GM21515 (cell line): ENCODE measurements at regions not wholly inside any gene's neighbourhood (a gene's known extent, or its start where the extent isn't known, plus 50 kb on each side); places are given as distances from the start of the nearest gene placed in this dataset.
"Not testable (repeated sequence)": the region's sequence is repeated elsewhere in the genome, so short reads cannot be mapped to it uniquely, and the experiment has no call there.

Experiments
- ATAC-seq: cut with Tn5 transposase; IDR thresholded peaks from one replicate; pipeline ENCODE4 v1.9.1; 2021; ENCODE audit not compliant: unreplicated experiment

- no peak for ATAC-seq
Observed at GRCh38 chr9:74073897-74074296, 423.2 kb upstream of the RORB start.

- no peak for ATAC-seq
Observed at GRCh38 chr9:74078647-74079046, 418.5 kb upstream of the RORB start.

- not testable (repeated sequence) for ATAC-seq
Observed at GRCh38 chr9:74080652-74081051, 416.5 kb upstream of the RORB start.

GRCh38 chr9:74083681-74084433 is 413.3 kb upstream of the RORB start:
- no peak for ATAC-seq

- ATAC-seq, result not testable (repeated sequence)
Observed at GRCh38 chr9:74085384-74086037, 411.6 kb upstream of the RORB start.

GRCh38 chr9:74090921-74091320 is 406.2 kb upstream of the RORB start:
- ATAC-seq, result not testable (repeated sequence)

- no peak for ATAC-seq
Observed at GRCh38 chr9:74092491-74092834, 404.7 kb upstream of the RORB start.

- ATAC-seq, result not testable (repeated sequence)
Observed at GRCh38 chr9:74094037-74094436, 403.1 kb upstream of the RORB start.

GRCh38 chr9:74094766-74095165 is 402.4 kb upstream of the RORB start:
- ATAC-seq, result no peak

GRCh38 chr9:74095925-74096324 is 401.2 kb upstream of the RORB start:
- ATAC-seq, result no peak

- ATAC-seq, result no peak
Observed at GRCh38 chr9:74096420-74096819, 400.7 kb upstream of the RORB start.

- no peak for ATAC-seq
Observed at GRCh38 chr9:74100042-74100441, 397.1 kb upstream of the RORB start.

- ATAC-seq, result not testable (repeated sequence)
Observed at GRCh38 chr9:74102148-74102547, 395.0 kb upstream of the RORB start.

GRCh38 chr9:74102702-74103101 is 394.4 kb upstream of the RORB start:
- no peak for ATAC-seq

GRCh38 chr9:74107692-74108091 is 389.4 kb upstream of the RORB start:
- ATAC-seq, result no peak

- ATAC-seq, result no peak
Observed at GRCh38 chr9:74115976-74116375, 381.2 kb upstream of the RORB start.

GRCh38 chr9:74117151-74117550 is 380.0 kb upstream of the RORB start:
- ATAC-seq, result no peak

- ATAC-seq, result no peak
Observed at GRCh38 chr9:74117731-74118130, 379.4 kb upstream of the RORB start.

- no peak for ATAC-seq
Observed at GRCh38 chr9:74120061-74120460, 377.1 kb upstream of the RORB start.

GRCh38 chr9:74120470-74120869 is 376.7 kb upstream of the RORB start:
- no peak for ATAC-seq

GRCh38 chr9:74122216-74122615 is 374.9 kb upstream of the RORB start:
- no peak for ATAC-seq

GRCh38 chr9:74122661-74123060 is 374.5 kb upstream of the RORB start:
- no peak for ATAC-seq

GRCh38 chr9:74125941-74126340 is 371.2 kb upstream of the RORB start:
- no peak for ATAC-seq
